NCI-H1436 treated with DMSO at 0.1 percent for 48 hours (cell line): ENCODE measurements at regions not wholly inside any gene's neighbourhood (a gene's known extent, or its start where the extent isn't known, plus 50 kb on each side); places are given as distances from the start of the nearest gene placed in this dataset.

Experiments used
- DNase-seq: peaks from one replicate; lab custom pipeline; 2025; lab: John Stamatoyannopoulos, UW

DNA sequence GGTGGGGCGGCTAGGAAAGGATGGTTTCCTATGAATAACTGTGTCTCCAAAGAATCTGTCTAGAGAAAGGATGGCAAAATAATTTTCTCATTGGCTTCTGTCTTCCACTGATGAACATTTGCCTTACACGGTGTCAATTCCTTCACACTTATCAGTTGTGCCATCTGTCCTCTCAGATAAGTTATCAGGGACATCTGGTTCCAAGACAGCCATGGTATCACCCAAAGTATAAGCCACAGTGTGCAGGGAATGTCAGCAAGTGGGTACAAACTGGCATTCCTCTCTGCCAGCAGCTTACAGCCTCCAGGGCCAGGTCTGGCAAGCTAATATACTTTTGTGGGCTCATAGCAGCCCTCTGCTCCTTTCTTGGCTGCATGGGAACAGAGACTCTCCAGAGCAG is 1092.0 kb downstream of the EFNA5 start:
- DNase-seq = no peak

GRCh38 chr5:106574820-106575219 is 1095.9 kb downstream of the EFNA5 start:
- no peak for DNase-seq

- DNase-seq = no peak
Observed at GRCh38 chr5:106566031-106566430, 1104.7 kb downstream of the EFNA5 start.

DNA sequence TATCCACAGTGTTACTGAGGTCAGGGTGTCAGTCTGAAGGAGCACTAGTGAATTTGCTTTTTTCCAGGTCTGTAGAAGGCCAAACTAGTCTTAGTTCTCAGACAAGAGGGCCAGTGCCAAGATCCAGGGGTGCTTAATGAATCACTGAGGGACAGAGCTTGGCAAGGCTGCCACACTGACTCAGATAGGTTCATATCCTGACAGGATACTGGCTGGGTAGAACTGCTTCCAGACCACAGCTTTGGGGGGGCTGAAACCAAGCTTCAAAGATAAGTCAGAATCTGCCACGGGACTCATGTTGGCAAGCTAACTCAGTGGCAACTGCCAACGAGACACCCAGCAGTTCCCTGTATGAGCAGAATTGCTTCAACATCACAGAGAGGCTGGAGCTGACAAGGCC is 1125.4 kb downstream of the EFNA5 start:
- DNase-seq = no peak

DNA sequence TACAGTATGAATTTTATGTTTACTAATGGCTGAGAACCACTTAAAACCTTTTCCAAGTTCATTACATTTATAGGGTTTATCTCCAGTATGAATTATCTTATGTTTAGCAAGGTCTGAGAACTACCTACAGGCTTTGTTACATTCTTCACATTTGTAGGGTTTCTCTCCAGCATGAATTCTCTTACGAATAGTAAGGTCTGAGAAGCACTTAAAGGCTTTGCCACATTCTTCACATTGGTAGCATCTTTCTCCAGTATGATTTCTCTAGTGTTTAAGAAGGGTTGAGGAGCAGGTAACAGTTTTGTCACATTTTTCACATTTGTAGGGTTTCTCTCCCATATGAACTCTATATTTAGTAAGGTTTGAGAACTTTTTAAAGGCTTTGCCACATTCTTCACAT is 1127.4 kb downstream of the EFNA5 start:
- DNase-seq = no peak

DNA sequence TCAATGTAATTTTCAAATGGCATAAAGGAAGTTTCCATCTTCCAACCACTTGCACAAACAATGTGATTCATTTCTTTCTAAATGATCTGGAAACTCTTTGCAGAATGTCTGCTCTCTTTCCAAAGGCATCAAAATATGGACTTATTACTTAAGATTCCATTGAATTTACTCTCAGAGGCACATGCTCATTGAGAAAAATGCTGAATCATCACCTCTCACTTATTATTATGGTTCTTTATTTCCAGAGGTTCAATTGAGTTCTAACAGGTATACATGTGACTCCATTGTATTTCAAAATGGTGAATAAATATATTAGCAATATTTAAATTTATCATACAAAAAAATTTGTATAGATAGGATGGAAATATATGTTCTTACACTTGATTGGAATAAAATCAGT is 1140.6 kb downstream of the EFNA5 start:
- DNase-seq = no peak

- no peak for DNase-seq
Observed at GRCh38 chr5:106525438-106525837, 1145.3 kb downstream of the EFNA5 start.

DNA sequence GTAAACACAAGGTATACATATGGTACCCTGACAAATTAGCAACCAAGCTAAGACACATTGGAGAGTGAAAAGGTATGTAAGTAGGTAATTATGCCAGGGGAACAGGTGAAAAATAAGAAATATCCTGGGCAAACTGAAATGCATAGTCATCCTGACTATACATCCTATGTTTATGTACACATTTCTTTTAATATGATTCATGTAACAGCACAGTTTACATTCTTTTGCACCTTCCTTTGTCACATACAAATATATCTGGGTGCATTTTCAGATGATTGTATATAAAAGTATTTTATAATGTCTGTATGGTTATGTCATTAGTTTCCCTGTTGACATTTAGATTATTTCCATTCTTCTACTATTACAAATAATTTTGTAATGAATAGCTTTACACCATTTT is 1146.9 kb downstream of the EFNA5 start:
- DNase-seq = no peak

DNA sequence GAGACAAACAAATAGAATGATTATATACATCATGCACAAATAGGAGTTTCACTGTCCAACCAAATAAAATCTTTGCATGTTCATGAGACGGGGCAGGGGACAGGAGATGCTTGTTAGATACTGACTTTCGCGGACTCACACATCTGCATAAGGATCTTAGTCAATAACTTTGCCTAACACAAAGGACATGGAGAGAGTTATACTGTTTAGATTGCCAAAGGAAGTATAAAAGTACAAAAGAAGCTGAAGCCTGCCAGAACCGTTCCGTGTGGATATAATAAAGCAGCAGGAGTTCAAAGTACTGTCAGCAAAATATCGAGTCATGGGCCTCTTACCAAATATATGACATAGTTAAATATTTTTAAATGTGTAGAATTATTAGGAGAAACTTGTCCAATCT is 1148.4 kb downstream of the EFNA5 start:
- no peak for DNase-seq

DNA sequence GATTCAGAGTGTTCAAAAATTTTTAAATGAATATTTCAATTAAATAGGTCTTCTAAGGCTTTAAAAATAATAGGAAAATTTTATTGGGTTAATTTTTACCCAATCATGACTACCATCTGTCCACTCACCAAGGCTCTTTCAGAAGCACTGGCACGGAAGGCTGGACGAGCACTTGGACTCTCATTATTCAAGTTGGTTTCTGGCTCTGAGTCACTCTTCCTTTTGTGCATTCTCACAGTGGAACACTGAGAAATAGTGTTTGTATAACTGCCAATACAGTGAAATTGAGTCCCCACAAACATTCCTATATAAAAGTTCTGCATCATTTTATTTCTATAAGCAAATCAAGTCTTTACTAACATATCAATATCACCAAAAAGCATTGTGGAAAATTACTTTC is 1149.0 kb downstream of the EFNA5 start:
- no peak for DNase-seq

- no peak for DNase-seq
Observed at GRCh38 chr5:106510321-106510720, 1160.4 kb downstream of the EFNA5 start.

DNA sequence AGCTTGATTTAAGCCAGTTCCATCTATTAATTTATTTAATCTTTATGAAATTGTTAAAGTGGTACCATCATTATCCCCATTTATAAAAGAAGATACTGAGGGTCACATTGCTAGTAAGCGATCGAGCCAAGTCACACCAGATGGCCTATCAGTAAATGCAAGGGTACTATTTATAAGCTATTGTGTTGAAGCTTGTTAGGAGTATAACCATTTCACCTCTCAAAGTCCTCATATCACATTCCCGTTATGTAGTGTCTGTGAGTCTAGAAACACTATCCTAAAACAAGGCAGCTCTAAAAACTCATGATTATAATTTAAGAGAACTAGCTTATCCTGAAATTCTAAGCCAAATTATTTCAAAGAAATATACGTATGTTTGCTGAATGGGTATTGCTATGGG is 1161.8 kb downstream of the EFNA5 start:
- no peak for DNase-seq

DNA sequence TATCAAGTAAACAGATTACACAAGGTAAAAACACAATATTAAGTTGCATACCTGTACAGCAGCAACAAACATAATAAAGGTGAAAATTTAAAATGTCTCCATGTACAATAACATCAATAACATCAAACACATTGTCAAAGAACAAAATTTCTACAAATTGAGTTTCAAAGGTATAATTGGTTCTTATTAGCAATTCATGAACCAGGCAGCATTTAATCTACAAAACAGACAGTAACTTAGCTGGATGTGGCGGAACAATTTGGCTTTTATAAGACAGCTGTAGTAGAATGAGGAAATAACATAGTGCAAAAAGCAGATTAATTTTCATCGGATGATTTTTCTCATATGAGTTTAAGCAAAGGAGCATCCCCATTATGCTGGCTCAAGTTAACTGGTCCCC is 1176.8 kb downstream of the EFNA5 start:
- no peak for DNase-seq

DNA sequence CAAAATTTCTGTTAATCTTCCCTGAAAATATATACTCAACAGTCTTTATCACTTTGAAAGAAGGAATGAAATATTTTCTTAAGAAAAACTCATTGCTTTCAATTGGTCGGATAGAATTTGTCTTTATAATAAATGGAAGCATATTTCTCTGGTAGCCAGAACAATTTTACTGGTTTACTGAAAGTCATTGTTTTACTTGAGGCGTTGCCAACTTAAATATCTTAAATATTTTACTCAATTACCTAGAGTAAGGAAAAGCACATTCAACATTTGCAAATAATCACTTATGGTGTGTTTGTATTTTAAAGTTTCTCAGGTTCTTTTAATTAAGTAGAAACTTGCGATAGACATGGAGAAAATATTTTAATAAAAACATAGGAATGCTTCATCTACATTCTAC is 1181.7 kb downstream of the EFNA5 start:
- no peak for DNase-seq

GRCh38 chr5:106488407-106488806 is 1182.3 kb downstream of the EFNA5 start:
- DNase-seq = no peak

DNA sequence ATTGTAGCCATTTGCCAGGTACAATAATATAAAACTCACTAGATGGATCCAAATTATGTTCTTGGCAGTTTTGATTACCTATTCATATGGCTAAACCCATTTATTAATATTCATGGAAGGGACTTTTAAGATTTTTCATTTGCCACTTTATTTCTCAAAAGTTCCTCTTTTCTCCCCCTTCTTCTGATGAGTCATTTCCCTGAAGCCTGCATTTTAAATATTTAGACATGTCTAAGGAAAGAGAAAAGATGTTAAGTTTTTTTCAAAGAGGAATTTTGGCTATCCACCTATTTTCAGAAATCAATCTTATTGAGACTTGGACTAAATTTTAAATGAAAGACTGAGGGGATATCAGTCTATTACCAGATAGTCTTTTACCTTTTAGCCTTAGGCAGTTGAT is 1189.4 kb downstream of the EFNA5 start:
- no peak for DNase-seq

- DNase-seq = no peak
Observed at GRCh38 chr5:106476630-106477029, 1194.1 kb downstream of the EFNA5 start.

GRCh38 chr5:106474066-106474465 is 1196.7 kb downstream of the EFNA5 start:
- DNase-seq = no peak

DNA sequence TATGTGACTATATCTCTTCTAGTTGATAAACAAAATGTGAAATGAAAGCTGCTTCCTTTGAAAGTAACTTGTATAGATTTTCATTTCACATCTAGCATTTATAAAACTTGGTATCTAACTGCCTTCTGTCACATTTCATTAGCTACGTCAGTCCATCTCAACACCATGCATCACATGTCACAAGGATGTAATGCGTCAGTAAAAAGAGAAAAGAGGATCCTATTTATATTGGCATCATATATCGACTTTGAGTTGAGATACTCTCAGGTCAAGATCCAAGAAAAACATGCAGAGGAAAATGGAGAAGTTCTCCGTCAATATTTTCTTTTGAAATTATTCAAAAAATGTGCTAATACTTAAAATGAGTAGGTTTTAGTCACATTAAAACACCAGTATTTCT is 1211.2 kb downstream of the EFNA5 start:
- DNase-seq = no peak

DNA sequence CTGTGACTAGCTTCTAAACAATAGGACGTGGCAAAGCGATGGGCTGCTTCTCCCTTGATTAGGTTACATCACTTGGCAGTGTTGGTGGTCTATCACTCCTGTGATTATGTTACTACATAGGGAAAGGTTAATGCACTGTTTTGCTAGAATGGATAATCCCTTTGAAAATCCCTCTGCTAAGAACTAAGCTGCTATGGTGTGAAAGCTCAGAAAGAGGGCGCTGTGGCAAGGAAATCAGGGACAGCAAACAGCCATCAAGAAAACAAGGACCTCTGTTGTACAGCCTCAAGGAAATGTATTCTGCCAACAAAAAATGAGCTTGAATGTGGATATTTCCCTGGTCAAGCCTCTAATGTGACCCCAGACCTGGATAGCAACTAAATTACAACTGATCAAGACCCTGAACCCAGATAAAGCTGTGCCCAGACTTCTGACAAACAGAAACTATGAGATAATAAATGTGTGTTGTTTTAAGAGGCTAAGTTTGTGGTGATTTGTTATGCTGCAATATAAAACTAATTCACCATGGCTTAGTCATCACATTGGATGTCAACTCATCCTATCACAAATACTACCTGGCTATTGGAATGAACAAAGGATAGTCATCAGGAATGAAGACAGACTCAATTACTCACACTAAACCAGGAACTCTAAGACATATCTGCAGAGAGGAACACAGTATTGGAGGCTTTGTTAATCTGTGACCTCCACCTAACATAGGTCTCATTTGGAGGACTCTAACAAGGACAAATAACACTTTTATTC is 1215.9 kb downstream of the EFNA5 start:
- no peak for DNase-seq

DNA sequence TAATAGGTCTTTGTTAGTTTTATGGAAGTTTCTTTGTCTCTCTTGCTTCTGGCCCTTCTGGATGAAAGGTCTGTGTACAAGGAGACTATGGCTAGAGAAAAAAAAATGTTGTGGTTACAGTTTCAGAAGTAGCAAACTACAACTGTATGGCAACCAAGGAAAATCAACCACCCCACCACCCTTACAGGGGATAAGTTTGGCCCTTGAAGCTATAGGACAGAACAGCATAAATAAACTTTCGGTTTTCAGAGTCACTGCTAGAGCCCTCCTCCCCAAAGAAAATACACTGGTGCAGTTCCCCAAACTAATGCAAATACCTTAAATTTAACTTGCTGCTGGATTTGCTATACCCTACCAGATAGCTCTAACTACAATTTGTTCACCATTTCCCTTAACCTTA is 1216.7 kb downstream of the EFNA5 start:
- DNase-seq = no peak

GRCh38 chr5:106451998-106452397 is 1218.7 kb downstream of the EFNA5 start:
- no peak for DNase-seq

- DNase-seq = no peak
Observed at GRCh38 chr5:106443746-106444145, 1227.0 kb downstream of the EFNA5 start.

DNA sequence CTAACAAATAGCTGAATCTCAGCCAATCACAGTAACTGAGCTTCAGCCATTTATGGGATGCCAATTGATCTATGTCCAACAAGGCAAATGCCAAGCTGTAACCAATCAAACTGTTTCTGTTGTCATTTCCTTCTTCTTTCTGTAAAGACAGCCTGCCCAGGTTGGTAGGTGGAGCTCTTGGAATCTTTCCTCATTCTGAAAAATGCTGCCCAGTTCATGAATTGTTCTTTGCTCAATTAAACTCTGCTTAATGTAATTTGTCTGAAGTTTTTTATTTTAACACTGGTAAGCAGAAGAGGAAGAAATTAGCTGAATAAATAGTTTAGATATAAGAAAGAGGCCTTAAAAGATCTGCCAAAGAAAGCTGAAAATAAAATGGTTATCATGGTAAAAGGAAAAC is 1235.6 kb downstream of the EFNA5 start:
- no peak for DNase-seq
